ENCODE measurements at regions not wholly inside any gene's neighbourhood (a gene's known extent, or its start where the extent isn't known, plus 50 kb on each side); places are given as distances from the start of the nearest gene placed in this dataset.

DNA sequence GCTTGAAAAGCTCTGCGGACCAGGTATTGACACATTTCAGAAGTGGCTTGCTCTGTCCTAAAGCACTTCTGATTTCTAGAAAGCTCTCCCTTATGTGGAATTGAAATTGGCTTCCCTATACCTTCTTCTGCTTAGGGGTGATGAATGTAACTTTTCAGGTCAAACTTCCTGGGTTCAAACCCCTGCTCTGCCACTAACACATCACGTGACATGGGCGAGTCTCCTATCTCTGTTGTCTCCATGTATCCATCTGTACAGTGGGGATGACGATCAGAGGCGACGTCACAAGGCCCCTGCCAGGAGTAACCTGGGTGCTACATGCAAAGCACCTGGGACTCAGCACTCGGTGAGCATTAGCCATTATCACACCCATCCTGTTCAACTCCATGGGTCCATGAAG, 73.7 kb upstream of the PIWIL1 start:
- TF ChIP-seq POLR2A (IDR thresholded peaks at IDR 0.05): no peak
- TF ChIP-seq, protein P1, sequence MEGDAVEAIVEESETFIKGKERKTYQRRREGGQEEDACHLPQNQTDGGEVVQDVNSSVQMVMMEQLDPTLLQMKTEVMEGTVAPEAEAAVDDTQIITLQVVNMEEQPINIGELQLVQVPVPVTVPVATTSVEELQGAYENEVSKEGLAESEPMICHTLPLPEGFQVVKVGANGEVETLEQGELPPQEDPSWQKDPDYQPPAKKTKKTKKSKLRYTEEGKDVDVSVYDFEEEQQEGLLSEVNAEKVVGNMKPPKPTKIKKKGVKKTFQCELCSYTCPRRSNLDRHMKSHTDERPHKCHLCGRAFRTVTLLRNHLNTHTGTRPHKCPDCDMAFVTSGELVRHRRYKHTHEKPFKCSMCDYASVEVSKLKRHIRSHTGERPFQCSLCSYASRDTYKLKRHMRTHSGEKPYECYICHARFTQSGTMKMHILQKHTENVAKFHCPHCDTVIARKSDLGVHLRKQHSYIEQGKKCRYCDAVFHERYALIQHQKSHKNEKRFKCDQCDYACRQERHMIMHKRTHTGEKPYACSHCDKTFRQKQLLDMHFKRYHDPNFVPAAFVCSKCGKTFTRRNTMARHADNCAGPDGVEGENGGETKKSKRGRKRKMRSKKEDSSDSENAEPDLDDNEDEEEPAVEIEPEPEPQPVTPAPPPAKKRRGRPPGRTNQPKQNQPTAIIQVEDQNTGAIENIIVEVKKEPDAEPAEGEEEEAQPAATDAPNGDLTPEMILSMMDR (IDR thresholded peaks at IDR 0.05): no peak

All from heart left ventricle (tissue), 13 donors.